ENCODE measurements at regions not wholly inside any gene's neighbourhood (a gene's known extent, or its start where the extent isn't known, plus 50 kb on each side); places are given as distances from the start of the nearest gene placed in this dataset.
"Not testable (repeated sequence)": the region's sequence is repeated elsewhere in the genome, so short reads cannot be mapped to it uniquely, and the experiment has no call there.

- no peak for DNase-seq (ENCODE audit: low read depth)
- no peak for TF ChIP-seq CTCF (conservative IDR thresholded peaks at IDR 0.05; ENCODE audit: control insufficient read depth, insufficient read depth, low read depth, low read length)
- H3K4me3 ChIP-seq (ENCODE audit: control insufficient read depth, low read depth, low read length), result no peak overlapping the region
Measured at GRCh38 chr7:23930312-23930711, 220.3 kb downstream of the STK31 start.

GRCh38 chr7:23931633-23932032 is 221.6 kb downstream of the STK31 start:
- TF ChIP-seq CTCF (conservative IDR thresholded peaks at IDR 0.05; ENCODE audit: control insufficient read depth, insufficient read depth, low read depth, low read length), result no peak
- H3K4me3 ChIP-seq (ENCODE audit: control insufficient read depth, low read depth, low read length), result no peak overlapping the region
- no peak for DNase-seq (ENCODE audit: low read depth)

- no peak overlapping the region for H3K4me3 ChIP-seq (ENCODE audit: control insufficient read depth, low read depth, low read length)
- no peak for DNase-seq (ENCODE audit: low read depth)
- no peak for TF ChIP-seq CTCF (conservative IDR thresholded peaks at IDR 0.05; ENCODE audit: control insufficient read depth, insufficient read depth, low read depth, low read length)
Measured at GRCh38 chr7:23938215-23938614, 228.2 kb downstream of the STK31 start.

GRCh38 chr7:23938937-23939552 is 229.0 kb downstream of the STK31 start:
- no peak overlapping the region for H3K4me3 ChIP-seq (ENCODE audit: control insufficient read depth, low read depth, low read length)
- peak; percentile 1 for DNase-seq (ENCODE audit: low read depth)
- peak; percentile 16 for TF ChIP-seq CTCF (conservative IDR thresholded peaks at IDR 0.05; ENCODE audit: control insufficient read depth, insufficient read depth, low read depth, low read length)

GRCh38 chr7:23939747-23940146 is 229.7 kb downstream of the STK31 start:
- DNase-seq (ENCODE audit: low read depth); H3K4me3 ChIP-seq (ENCODE audit: control insufficient read depth, low read depth, low read length): not testable (repeated sequence)

- H3K4me3 ChIP-seq (ENCODE audit: control insufficient read depth, low read depth, low read length), result no peak overlapping the region
- DNase-seq (ENCODE audit: low read depth), result no peak
- TF ChIP-seq CTCF (conservative IDR thresholded peaks at IDR 0.05; ENCODE audit: control insufficient read depth, insufficient read depth, low read depth, low read length), result no peak
Measured at GRCh38 chr7:23941551-23941950, 231.5 kb downstream of the STK31 start.

- H3K4me3 ChIP-seq (ENCODE audit: control insufficient read depth, low read depth, low read length), result no peak overlapping the region
- DNase-seq (ENCODE audit: low read depth), result no peak
- TF ChIP-seq CTCF (conservative IDR thresholded peaks at IDR 0.05; ENCODE audit: control insufficient read depth, insufficient read depth, low read depth, low read length), result no peak
Measured at GRCh38 chr7:23942032-23942431, 232.0 kb downstream of the STK31 start.
